GM21825 (cell line): ENCODE measurements at regions not wholly inside any gene's neighbourhood (a gene's known extent, or its start where the extent isn't known, plus 50 kb on each side); places are given as distances from the start of the nearest gene placed in this dataset.

ENCODE experiments used
- ATAC-seq: cut with Tn5 transposase; IDR thresholded peaks from one replicate; pipeline ENCODE4 v1.9.1; 2021; ENCODE audit warnings: mild to moderate bottlenecking, moderate library complexity; ENCODE audit not compliant: unreplicated experiment

DNA sequence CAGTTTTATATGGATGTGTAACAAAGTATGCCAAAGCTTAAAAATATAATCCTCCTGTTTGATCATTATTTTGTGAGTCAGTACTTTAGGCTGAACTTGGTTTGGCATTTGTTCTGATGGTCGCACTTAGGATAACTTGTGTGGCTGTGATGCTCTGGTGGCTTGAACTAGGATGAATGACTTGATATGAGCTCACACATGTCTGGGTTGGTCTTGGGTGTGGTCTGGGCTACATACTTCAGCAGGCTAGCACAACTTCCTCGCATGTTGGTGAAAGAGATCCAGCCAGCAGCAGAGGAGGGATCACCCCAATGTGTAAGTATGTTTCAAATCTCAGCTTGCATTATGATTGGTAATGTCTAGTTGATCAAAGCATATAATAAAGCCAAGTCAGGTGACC is 969.1 kb upstream of the PCDH9 start:
- ATAC-seq: no peak

DNA sequence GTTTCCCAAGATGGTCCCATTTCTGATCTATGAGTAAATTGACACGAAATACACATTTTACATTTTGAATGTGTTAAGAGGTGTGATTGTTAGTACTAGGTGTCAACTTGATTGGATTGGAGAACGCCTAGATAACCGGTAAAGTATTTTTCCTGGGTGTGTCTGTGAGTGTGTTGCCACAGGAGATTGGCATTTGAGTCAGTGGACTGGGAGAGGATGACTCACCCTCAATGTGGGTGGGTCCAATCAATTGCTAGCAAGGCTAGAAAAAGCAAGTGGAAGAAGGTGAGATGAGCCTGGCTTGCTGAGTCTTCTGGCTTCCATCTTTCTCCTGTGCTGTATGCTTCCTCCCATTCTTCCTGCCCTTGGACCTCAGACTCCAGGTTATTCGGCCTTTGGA is 960.7 kb upstream of the PCDH9 start:
- ATAC-seq: no peak

DNA sequence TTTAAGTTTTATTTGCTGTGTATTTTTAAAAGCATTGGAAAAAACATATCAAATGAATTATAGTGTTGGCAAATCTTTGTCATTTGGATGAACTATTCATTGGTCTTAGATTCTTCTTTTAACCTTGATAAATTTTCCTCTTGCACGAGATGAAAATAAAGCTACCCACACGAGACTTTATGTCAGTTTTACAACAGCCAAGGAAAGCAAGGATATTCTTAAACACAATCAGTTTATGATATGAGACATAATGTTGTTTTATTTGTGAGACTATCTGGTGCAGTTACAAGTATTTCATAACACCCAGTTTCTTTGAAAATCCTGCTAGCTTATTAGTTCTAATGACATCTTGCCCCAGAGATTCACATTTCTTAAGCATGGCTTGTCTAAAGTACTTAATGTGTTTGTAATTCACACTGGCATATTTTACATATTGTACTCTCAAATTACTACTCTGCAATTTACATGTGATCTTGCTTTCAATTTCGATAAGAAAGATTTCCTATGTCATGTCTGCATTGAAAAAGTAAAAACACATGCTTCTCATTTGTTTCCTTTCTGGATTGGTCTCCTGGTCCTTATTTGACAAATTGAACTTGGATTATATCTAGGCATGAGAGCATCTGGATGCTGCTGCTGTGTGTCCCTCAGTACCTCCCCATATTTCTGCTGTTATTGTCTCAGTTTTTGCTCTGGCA is 955.5 kb upstream of the PCDH9 start:
- no peak for ATAC-seq

DNA sequence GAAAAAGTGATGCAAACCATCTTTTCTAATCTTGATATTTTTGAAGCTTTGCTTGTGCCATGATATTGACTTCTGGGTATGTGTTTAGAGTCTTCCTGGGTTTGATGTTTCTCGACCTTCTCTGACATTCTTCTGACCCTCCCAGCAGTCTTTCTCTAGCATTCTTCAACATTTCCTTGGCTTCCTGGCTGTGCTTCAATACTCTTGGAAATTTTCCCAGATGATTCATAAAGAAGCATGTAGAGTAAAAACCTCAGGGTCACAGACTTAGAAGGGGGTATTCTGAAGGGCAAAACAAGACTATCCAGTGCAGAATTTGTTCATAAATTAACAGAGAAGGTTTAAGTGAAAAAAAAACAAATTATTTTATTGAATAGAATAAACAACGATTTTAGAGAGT is 946.3 kb upstream of the PCDH9 start:
- no peak for ATAC-seq

DNA sequence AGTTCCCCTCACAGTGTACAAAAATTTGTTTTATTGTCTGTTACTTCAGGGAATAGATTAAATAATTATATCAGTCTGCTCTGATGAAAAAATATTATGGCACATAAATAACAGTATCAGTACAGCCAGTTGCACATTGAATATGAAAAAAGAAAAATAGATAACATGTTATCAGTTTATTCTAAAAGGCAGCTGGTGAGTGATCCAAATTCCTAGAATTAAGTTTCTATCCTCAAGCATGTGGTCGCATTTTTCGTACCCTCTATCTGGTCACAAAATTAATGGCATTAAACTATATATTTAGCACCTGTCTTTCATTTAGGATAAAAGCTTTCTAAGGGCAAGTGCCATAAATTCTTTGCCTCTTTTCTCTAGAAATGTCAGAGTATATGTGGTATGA is 944.8 kb upstream of the PCDH9 start:
- no peak for ATAC-seq

- ATAC-seq: no peak
Observed at GRCh38 chr13:68173111-68173510, 943.0 kb upstream of the PCDH9 start.

- ATAC-seq: no peak
Observed at GRCh38 chr13:68170961-68171360, 940.8 kb upstream of the PCDH9 start.

DNA sequence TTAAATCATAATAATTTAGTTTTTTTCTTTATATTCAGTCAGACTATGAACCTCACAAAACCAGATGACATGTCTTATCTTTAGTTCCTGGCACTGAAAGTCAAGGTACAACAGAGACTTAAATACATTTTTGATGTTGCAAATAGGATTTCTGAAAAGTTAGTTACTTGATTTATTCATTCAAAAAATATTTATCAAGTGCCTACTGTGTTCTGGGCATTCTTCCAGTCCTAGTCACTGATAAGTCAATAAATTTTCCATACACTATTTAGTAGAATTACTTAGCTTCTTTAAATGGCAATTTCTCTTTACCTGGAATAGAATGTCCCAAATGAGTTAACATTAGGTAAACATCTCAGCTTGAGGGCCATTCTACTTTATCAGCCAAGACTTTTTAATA is 938.3 kb upstream of the PCDH9 start:
- no peak for ATAC-seq

GRCh38 chr13:68160466-68160865 is 930.3 kb upstream of the PCDH9 start:
- no peak for ATAC-seq

DNA sequence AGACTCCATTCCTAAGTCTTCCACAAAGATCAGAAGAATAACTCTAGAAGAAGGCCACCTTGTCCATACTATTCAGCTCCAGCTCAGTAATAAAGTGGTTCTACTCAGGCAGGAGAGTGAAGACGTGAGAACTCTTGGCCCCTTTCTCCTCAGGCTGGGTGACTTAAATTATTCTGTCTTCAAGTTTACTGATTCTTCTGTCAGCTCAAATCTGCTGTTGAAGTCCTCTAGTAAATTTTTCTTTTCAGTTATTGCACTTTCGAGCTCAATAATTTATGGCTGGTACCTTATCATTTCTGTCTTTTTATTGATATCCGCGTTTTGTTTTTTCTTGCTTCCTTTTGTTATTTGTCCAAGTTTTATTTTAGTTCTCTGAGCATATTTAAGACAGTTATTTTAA is 922.3 kb upstream of the PCDH9 start:
- ATAC-seq: no peak

DNA sequence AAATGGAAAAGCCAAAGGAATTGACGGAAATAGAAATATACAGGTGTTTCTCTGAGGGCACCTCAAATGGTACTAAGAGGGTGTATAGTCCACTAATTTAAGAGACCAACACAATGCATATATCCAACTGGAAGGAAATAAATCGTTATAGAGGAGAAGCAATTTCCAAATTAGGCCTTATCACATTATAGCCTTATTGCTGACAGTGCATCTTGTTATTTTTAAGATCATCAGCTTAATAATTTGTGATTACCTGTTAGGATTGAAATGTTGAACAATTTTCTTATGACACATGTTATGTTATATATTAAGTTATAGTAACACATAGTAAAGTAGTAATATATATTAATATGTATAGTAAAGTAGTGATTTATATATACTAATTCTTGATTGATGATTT is 915.7 kb upstream of the PCDH9 start:
- ATAC-seq: no peak

DNA sequence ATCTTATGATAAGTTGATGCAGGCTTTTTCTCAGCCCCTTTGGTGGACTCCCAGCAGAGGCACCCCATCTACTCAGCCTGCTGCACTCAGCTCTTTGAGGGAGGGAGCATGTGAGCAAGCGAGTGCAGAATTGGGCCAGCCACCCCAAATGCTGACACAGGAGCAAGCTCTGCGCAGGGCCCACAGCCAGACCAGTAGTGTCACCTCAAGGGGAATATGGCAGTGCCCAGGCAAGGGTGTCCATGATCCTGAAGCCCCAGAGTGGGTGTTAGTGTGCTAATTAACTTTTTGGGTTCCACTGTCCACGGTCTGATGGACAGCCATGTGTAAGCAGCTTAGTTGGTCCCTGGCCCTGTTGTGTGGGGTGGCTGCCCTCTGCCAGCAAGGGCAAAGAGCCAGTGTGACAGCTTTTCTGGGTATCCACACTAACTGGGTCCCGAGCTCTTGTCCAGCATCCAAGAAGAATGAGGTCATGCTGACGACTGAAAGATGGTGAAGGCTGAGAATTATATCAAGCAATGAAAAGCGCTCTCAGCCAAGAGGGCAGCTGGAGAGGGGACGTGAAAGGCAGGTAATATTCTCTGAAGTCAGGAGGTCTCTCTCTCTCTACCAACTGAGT is 898.3 kb upstream of the PCDH9 start:
- ATAC-seq: no peak

- no peak for ATAC-seq
Observed at GRCh38 chr13:68125087-68125480, 894.9 kb upstream of the PCDH9 start.

DNA sequence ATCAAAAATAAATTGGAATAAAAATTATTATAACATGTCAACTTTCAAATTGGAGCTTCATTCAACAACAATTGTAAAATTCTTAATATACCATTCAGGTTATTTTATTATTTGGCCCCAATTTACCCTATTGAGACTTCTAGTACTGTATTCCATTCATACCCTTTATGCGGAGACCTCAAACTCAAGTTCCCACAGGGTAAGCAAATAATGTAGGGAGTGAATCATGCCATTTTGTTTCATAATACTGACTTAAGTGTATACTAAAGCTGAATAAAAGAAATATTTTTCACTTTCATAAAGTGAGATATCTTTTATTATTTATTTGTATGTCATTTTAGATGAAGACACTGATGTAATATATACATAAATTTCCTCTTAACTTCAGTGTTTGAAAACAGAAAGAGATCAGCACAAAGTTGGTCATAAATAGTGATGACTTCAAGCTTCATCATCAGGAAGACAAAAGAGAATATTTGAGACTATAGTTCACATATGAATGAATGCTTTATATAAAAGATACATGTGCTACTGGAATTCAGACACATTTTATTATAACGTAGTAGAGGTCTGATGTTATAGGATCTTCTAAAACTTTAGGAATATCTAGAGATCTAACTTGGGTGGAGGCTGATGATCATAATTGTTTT is 894.4 kb upstream of the PCDH9 start:
- no peak for ATAC-seq

DNA sequence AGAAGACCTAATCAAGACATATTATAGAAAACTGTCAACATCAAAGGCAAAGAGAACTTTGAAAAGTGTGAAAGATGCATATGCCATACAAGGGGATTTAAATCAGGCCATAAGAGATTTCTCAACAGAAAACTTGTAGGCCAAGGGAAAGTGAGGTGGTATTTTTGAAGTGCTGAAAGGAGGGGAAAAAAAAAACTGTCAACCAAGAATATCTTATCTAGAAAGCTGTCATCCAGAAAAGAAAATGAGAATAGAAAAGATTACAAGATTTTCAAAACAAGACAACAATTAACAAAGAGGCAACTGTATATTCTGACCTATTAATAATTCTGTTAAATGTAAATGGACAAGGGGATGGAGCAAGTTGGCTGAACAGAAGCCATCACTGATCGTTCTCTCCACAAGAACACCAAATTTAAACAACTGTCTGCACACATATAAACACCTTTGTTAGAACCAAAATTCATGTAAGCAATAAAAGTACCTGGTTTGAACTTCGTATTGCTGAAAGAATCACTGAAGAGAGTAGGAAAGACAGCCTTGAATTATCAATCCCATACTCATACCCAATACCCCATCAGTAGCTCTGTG is 880.1 kb upstream of the PCDH9 start:
- ATAC-seq: no peak

DNA sequence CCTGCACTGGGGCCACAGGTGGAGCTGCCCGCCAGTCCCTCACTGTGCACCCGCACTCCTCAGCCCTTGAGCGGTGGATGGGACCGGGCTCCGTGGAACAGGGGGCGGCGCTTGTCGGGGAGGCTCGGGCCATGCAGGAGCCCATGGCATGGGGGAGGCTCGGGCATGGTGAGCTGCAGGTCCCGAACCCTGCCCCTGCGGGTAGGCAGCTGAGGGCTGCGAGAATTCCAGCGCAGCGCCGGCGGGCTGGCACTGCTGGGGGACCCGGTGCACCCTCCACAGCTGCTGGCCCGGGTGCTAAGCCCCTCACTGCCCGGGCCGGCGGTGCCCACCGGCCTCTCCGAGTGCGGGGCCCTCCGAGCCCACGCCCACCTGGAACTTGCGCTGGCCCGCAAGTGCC is 877.5 kb upstream of the PCDH9 start:
- ATAC-seq: no peak

DNA sequence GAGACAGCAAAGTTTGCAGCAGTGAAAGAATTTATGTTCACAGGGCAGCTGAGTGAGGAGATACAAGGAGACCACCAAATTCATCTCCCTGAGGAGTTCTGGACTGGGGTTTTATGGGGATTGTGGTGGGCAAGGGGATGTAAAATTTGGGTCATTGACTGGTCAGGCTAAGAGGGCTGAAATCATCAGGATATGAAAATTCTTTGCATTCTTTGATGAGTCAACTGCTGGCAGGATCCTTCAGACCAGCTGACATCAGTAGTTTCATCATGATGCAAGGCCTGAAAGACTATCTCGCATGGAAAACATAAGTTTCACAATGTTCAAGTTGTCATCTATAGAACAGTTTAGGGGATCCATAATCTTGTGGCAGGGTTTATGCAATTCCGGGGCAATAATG is 869.5 kb upstream of the PCDH9 start:
- no peak for ATAC-seq

DNA sequence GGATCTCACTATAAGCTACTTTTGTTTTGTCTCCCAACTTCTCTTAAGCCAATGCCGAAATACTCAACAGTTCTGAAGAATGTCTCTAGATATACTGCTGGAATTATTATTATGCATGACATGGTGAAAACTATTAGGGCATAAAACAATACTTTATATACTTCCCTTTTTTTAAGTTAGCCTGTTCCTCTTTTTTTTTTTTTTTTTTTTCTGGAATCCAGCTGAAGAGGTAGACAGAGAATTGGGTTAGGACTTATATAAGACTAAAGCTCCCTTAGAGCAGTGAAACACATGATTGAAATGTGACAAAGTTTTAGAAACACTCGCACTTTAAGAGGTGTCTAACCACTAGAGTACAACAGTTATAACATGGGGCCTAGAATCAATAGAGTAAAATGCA is 850.9 kb upstream of the PCDH9 start:
- ATAC-seq: no peak

- no peak for ATAC-seq
Observed at GRCh38 chr13:68078874-68079273, 848.7 kb upstream of the PCDH9 start.

DNA sequence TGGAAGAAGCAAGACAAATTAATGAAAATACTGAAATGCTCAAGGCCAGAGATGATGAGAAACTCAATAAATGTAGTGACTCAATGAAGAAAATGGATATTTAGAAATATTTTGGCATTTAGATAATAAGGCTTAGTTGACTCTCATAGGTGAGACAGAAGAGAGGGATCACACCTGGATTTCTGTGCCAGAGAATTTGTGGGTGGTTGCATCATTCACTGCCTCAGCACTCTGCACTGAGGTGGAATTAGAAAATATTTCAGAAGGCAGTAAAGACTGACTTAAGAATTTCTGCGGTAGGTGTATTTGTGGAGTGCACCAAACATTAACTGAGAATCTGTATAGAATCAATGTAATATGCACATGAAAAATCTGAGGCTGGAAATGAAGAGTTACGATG is 848.3 kb upstream of the PCDH9 start:
- ATAC-seq: no peak

GRCh38 chr13:68076046-68076445 is 845.9 kb upstream of the PCDH9 start:
- ATAC-seq: no peak

DNA sequence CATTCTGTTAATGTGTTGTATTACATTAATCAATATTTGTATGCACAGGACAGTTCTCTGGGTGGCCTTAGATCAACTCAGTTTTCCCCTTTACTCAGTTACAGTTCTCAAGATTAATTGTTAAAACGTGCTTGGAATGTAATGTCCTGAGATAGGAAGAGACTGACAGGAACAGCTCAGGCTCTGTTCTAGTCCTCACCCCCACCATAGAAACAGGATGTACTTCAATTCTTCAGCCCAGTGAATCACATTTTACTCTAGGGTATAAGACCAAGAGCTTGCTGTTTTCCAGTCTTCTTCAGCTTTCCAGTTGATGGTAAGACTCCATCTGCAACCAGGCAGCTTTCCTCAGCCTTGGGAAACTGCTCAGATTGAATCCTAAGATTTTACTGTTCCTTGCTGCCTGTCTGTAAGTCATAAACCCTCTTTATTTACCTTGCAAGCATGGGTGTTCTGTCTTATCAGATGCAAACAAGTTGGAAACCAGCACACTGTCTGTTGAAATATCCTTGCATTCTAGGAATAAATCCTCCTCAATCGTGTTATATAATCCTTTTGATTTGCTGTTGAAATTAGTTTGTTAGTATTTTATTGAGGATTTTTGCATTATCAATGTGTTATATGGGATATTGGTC is 836.9 kb upstream of the PCDH9 start:
- no peak for ATAC-seq
